H9 (cell line): ENCODE measurements at regions not wholly inside any gene's neighbourhood (a gene's known extent, or its start where the extent isn't known, plus 50 kb on each side); places are given as distances from the start of the nearest gene placed in this dataset.

ENCODE experiments used
- DNase-seq: peaks from one replicate; pipeline ENCODE4 v3.0.0-alpha.2; 2017
- H2AFZ ChIP-seq: one replicate; pipeline ENCODE4 v1.6.1; 2013; ENCODE audit warnings: mild to moderate bottlenecking, low read length, control low read depth, moderate library complexity
- H2AK5ac ChIP-seq: 2 replicates; pipeline ENCODE4 v1.6.1; 2013; ENCODE audit warnings: low read length, control low read depth, mixed read lengths; ENCODE audit not compliant: insufficient read length
- H2BK120ac ChIP-seq: one replicate; pipeline ENCODE4 v1.6.1; 2013; ENCODE audit warnings: low read depth, mild to moderate bottlenecking, low read length, control low read depth, inconsistent platforms; ENCODE audit not compliant: poor library complexity, severe bottlenecking
- H2BK12ac ChIP-seq: 2 replicates; pipeline ENCODE4 v1.6.1; 2013; ENCODE audit warnings: low read length, control low read depth, mixed read lengths, low read depth; ENCODE audit not compliant: insufficient read length
- H2BK15ac ChIP-seq: 2 replicates; pipeline ENCODE4 v1.6.1; 2013; ENCODE audit warnings: low read depth, low read length, control low read depth
- H2BK20ac ChIP-seq: one replicate; pipeline ENCODE4 v1.6.1; 2013; ENCODE audit warnings: low read depth, mild to moderate bottlenecking, low read length, control low read depth, inconsistent platforms; ENCODE audit not compliant: poor library complexity, severe bottlenecking
- H2BK5ac ChIP-seq: 2 replicates; pipeline ENCODE4 v1.6.1; 2013; ENCODE audit warnings: low read length, control low read depth, mixed read lengths; ENCODE audit not compliant: insufficient read length
- H3K14ac ChIP-seq: 2 replicates; pipeline ENCODE4 v1.6.1; 2013; ENCODE audit warnings: low read length, control low read depth; ENCODE audit not compliant: insufficient read depth
- H3K18ac ChIP-seq: 2 replicates; pipeline ENCODE4 v1.6.1; 2013; ENCODE audit warnings: low read depth, mild to moderate bottlenecking, mixed read lengths, low read length, control low read depth; ENCODE audit not compliant: insufficient read length
- H3K23ac ChIP-seq: 2 replicates; pipeline ENCODE4 v1.6.1; 2013; ENCODE audit warnings: low read length, control low read depth, mixed read lengths, low read depth; ENCODE audit not compliant: insufficient read length
- H3K23me2 ChIP-seq: 2 replicates; pipeline ENCODE4 v1.6.1; 2013; ENCODE audit warnings: low read depth, mild to moderate bottlenecking, mixed read lengths, low read length, control low read depth; ENCODE audit not compliant: insufficient read length, poor library complexity, severe bottlenecking
- H3K27ac ChIP-seq: 2 replicates; pipeline ENCODE4 v1.5.1; 2013; ENCODE audit warnings: low read length, control low read depth, mixed read lengths, low read depth; ENCODE audit not compliant: insufficient read length
- H3K27me3 ChIP-seq: 2 replicates; pipeline ENCODE4 v1.6.1; 2013; ENCODE audit warnings: low read length, control low read depth, inconsistent platforms; ENCODE audit not compliant: insufficient read depth
- H3K4ac ChIP-seq: 2 replicates; pipeline ENCODE4 v1.6.1; 2013; ENCODE audit warnings: low read depth, mild to moderate bottlenecking, control low read depth, inconsistent platforms, low read length, moderate library complexity
- H3K4me1 ChIP-seq: 2 replicates; pipeline ENCODE4 v1.6.1; 2013; ENCODE audit warnings: low read length, control low read depth, inconsistent platforms; ENCODE audit not compliant: insufficient read depth
- H3K4me2 ChIP-seq: 2 replicates; pipeline ENCODE4 v1.6.1; 2013; ENCODE audit warnings: low read length, control low read depth, mixed read lengths; ENCODE audit not compliant: insufficient read length, insufficient read depth
- H3K56ac ChIP-seq: 2 replicates; pipeline ENCODE4 v1.6.1; 2013; ENCODE audit warnings: low read depth, mild to moderate bottlenecking, mixed read lengths, low read length, control low read depth; ENCODE audit not compliant: insufficient read length
- H3K79me1 ChIP-seq: 2 replicates; pipeline ENCODE4 v1.6.1; 2013; ENCODE audit warnings: low read depth, mild to moderate bottlenecking, moderate library complexity, low read length, control low read depth, inconsistent platforms; ENCODE audit not compliant: insufficient read depth, poor library complexity, severe bottlenecking
- H3K79me2 ChIP-seq: 2 replicates; pipeline ENCODE4 v1.6.1; 2013; ENCODE audit warnings: low read length, control low read depth, inconsistent platforms; ENCODE audit not compliant: insufficient read depth
- H3K9ac ChIP-seq: 2 replicates; pipeline ENCODE4 v1.6.1; 2013; ENCODE audit warnings: low read length, control low read depth, mixed read lengths; ENCODE audit not compliant: insufficient read length; ENCODE audit errors: extremely low read depth
- H3K9me3 ChIP-seq: one replicate; pipeline ENCODE4 v1.6.1; 2013; ENCODE audit warnings: low read depth, low read length, inconsistent platforms; ENCODE audit not compliant: control insufficient read depth
- H3T11ph ChIP-seq: one replicate; pipeline ENCODE4 v1.6.1; 2013; ENCODE audit warnings: mild to moderate bottlenecking, low read length, control low read depth, inconsistent platforms
- H4K20me1 ChIP-seq: one replicate; pipeline ENCODE4 v1.6.1; 2013; ENCODE audit not compliant: control insufficient read depth, insufficient read length, insufficient read depth
- H4K5ac ChIP-seq: 2 replicates; pipeline ENCODE4 v1.6.1; 2013; ENCODE audit warnings: low read depth, mild to moderate bottlenecking, mixed read lengths, low read length, control low read depth; ENCODE audit not compliant: insufficient read length
- H4K8ac ChIP-seq: replicated peaks from 2 replicates; pipeline ENCODE4 v1.6.1; 2013; ENCODE audit warnings: low read length, control low read depth, mixed read lengths, low read depth; ENCODE audit not compliant: insufficient read length
- H4K91ac ChIP-seq: 2 replicates; pipeline ENCODE4 v1.6.1; 2013; ENCODE audit warnings: low read depth, mild to moderate bottlenecking, moderate library complexity, mixed read lengths, low read length, control low read depth; ENCODE audit not compliant: insufficient read length
- H3K27ac Mint-ChIP-seq, 3 experiments: 2 replicates in 2 of 3; 3 replicates in 1 of 3; pipeline ENCODE4 v1.8.0; 2020 to 2021; ENCODE audit warnings: mixed read lengths in 3 of 3, mild to moderate bottlenecking in 1 of 3, moderate library complexity in 1 of 3
- H3K27me3 Mint-ChIP-seq: 2 replicates; pipeline ENCODE4 v1.8.0; 2021; ENCODE audit warnings: low read depth, mild to moderate bottlenecking, moderate library complexity, mixed read lengths
- H3K36me3 Mint-ChIP-seq, 3 experiments: 2 replicates in 2 of 3; 3 replicates in 1 of 3; pipeline ENCODE4 v1.8.0; 2020 to 2021; ENCODE audit warnings: low read depth in 3 of 3, mixed read lengths in 3 of 3; ENCODE audit not compliant: insufficient read depth in 1 of 3
- H3K4me1 Mint-ChIP-seq, 2 experiments: 2 replicates each; pipeline ENCODE4 v1.8.0; 2020; ENCODE audit warnings: mixed read lengths in 2 of 2
- H3K4me3 Mint-ChIP-seq, 2 experiments: 2 replicates in 1 of 2; 3 replicates in 1 of 2; pipeline ENCODE4 v1.8.0; 2020 to 2021; ENCODE audit warnings: mild to moderate bottlenecking in 2 of 2, mixed read lengths in 2 of 2, moderate library complexity in 1 of 2
- H3K9me3 Mint-ChIP-seq, 2 experiments: 2 replicates in 1 of 2; 3 replicates in 1 of 2; pipeline ENCODE4 v1.8.0; 2020; ENCODE audit warnings: mild to moderate bottlenecking in 2 of 2, mixed read lengths in 2 of 2, moderate library complexity in 1 of 2
- TF ChIP-seq, protein P1 (sequence below): fragments of 200-600 bp; sonication (generic); conservative IDR thresholded peaks from 3 replicates; pipeline ENCODE4 v1.8.0; 2021; ENCODE audit warnings: antibody characterized with exemption, mild to moderate bottlenecking

- Histone ChIP-seq H3K4me1 (no peaks in the 10 kb centered on the region), H3K27me3 (no peaks in the 10 kb centered on the region), H4K8ac (no peak overlapping the region), H3K23ac (no peak overlapping the region), H2AFZ (no peak overlapping the region), H3K4me2 (no peak overlapping the region), H4K91ac (no peak overlapping the region), H4K5ac (no peak overlapping the region), H2BK12ac (no peak overlapping the region), H3K9me3 (no peaks in the 10 kb centered on the region), H2BK15ac (no peak overlapping the region), H3K79me2 (no peaks in the 10 kb centered on the region), H4K20me1 (no peaks in the 10 kb centered on the region), H3K23me2 (no peaks in the 10 kb centered on the region), H3T11ph (no peak overlapping the region), H3K56ac (no peak overlapping the region), H2AK5ac (no peak overlapping the region), H3K4ac (no peak overlapping the region), H3K79me1 (no peaks in the 10 kb centered on the region), H2BK20ac (no peak overlapping the region), H3K27ac (no peak overlapping the region), H3K18ac (no peak overlapping the region), H2BK120ac (no peak overlapping the region), H3K9ac (no peak overlapping the region), H2BK5ac (no peak overlapping the region), H3K14ac (no peak overlapping the region)
- no peak overlapping the region for H3K27ac Mint-ChIP-seq
- H3K4me1 Mint-ChIP-seq = no peaks in the 10 kb centered on the region; a peak in 1 of 4 replicates
- TF ChIP-seq, protein P1, sequence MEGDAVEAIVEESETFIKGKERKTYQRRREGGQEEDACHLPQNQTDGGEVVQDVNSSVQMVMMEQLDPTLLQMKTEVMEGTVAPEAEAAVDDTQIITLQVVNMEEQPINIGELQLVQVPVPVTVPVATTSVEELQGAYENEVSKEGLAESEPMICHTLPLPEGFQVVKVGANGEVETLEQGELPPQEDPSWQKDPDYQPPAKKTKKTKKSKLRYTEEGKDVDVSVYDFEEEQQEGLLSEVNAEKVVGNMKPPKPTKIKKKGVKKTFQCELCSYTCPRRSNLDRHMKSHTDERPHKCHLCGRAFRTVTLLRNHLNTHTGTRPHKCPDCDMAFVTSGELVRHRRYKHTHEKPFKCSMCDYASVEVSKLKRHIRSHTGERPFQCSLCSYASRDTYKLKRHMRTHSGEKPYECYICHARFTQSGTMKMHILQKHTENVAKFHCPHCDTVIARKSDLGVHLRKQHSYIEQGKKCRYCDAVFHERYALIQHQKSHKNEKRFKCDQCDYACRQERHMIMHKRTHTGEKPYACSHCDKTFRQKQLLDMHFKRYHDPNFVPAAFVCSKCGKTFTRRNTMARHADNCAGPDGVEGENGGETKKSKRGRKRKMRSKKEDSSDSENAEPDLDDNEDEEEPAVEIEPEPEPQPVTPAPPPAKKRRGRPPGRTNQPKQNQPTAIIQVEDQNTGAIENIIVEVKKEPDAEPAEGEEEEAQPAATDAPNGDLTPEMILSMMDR = no peak
- peaks cover 0 to 11% of the 10 kb centered on the region in 2 experiments; a peak in 2 of 5 replicates for H3K9me3 Mint-ChIP-seq
- DNase-seq = no peak
- H3K36me3 Mint-ChIP-seq = peaks cover 0 to 3% (median 2%) of the 10 kb centered on the region in 3 experiments; a peak in 2 of 7 replicates
- H3K27me3 Mint-ChIP-seq = no peaks in the 10 kb centered on the region
- no peak overlapping the region for H3K4me3 Mint-ChIP-seq
Observed at GRCh38 chr4:12495211-12495610, 988.9 kb downstream of the RAB28 start.
